NCI-H1092 (cell line): ENCODE measurements at regions not wholly inside any gene's neighbourhood (a gene's known extent, or its start where the extent isn't known, plus 50 kb on each side); places are given as distances from the start of the nearest gene placed in this dataset.

Experiments used
- DNase-seq: peaks from one replicate; lab custom pipeline; 2025; lab: John Stamatoyannopoulos, UW

DNA sequence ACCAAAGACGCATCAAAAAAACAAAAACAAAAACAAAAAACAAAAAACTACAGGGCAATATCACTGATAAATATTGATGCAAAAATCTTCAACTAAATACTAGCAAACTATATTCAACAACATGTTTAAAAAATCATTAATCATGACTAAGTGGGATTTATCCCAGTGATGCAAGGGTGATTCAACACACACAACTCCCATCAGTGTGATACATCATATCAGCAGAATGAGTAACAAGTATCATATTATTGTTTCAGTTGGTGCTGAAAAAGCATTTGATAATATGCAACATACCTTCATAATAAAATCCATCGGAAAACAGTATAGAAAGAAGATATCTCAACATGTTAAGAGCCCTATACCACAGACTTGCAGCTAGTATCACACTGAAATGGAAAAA lies 953.0 kb downstream of the AMY1C start:
- DNase-seq, result no peak

DNA sequence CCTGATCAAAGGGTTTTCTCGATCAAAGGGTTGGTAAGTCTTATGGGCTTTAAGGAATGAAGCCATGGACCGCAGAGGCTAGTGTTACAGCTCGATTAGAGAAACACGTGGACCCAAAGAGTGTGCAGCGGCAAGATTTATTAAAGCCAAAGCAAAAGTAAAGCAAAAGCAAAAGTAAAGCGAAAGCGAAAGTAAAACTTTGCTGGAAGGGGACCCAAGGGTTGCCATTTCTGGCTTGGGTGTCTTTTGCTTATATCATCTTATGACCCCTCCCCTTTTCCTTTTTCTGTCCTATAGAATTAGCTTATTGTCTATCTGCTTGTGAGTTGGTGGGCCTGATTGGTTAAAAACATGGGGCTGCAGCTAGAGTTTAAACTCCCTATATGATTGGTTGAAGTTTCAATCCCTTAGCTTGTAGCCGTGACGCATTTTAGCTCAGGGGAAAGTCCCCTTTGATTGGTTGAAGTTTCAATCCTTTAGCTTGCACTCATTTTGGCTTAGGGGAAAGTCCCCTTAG lies 957.0 kb downstream of the AMY1C start:
- no peak for DNase-seq

DNA sequence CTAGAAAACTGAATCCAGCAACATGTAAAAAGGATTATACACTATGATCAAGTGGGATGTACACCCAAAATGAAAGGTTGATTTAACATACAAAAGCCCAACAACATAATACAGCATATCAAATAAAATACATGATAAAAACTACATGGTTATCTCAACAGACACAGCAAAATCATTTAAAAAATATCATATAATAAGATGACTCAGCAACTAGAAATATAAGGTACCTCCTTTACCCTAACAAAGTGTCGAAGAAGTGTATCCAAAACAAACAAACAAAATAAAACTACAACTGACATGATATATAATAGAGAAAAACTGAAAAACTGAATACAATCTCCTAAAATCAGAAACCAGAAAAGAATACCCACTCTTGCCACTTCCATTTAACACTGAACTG lies 969.1 kb downstream of the AMY1C start:
- DNase-seq, result no peak

DNA sequence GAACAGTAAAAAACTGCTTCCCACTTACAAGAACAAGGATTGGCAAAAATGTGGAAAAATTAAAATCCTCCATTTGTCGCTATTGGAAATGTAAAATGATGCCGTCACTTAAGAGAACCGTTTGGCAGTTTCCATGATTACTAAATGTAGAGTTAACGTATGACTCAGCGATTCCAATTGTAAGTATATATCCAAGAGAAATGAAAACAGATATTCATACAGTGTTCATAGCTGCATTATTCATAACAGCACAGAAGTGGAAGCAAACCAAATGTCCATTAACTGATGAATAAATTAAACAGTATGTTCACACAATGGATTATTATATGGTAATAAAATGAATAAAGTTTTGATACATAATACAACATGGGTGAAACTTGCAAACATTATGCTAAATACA lies 971.0 kb downstream of the AMY1C start:
- DNase-seq, result no peak

DNA sequence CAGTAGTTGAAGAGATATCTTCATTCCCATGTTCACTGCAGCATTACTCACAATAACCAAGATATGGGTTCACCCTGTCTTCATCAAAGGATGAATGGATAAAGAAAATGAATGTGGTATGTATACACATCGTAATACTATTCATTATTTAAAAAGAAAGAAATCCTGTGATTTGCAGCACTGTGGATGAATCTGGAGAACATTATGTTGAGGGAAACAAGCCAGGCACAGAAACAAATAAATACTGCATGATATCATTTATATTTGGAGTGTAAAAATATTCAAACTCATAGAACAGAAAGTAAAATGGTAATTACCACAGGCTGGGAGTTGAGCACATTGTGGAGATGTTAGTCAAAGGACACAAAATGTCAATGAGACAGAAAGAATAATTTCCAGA lies 977.2 kb downstream of the AMY1C start:
- DNase-seq, result no peak

GRCh38 chr1:104733866-104734265 lies 984.2 kb downstream of the AMY1C start:
- no peak for DNase-seq

DNA sequence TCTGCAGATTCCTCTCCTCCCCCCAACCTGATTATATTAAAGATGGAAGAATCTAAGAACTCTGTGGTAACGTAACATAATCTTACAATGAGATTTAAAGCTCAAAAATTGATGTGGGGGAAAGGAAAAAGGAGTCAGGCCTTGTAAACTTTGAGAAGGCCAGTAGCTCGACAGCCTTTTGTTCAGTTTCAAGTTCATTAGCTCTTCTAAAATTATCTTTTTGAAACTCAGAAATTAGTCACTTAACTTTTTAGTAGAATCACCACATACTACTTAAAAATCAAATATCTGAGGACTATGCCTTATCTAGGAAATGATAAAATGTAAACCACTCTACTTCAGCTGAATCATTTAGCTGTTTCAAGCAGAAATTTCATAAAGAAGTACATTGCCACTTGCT lies 996.2 kb downstream of the AMY1C start:
- no peak for DNase-seq

DNA sequence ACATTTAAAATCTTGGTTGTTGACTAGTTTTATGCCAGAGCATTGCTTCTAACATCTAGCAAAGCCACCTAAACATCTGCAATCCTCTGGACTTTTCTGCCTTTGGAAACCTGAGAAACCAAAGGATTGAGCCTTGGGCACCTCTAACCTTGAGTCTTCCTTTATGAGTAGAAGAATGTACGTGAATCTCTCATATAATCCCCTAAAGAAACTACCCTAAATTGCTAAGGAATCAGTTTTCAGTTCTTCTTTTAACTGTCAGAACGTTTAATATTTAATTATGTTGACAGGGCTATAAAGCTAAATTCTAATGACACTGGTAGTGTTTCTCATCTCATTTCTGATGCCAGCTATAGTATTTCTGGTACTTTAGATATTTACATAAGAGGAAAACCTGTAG lies 997.3 kb downstream of the AMY1C start:
- DNase-seq, result no peak

DNA sequence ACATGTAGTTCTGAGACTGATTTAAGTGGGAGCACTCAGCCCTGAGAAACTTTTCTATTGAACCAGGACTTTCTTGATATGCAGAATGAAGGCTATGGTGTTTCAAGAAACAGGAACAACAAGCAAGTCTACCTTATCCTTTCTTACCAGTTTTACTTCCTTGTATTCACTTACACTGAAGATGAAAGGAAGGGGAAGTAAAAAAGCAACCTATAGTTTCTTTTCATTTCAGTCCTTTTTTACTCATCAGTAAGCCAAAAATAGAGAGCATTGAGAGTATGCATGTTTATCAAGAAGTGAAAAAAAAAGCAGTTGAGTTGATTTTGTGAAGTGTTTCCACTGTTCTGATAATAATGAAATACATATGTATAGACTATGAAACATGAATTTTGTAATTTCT lies 1010.3 kb downstream of the AMY1C start:
- DNase-seq, result no peak

DNA sequence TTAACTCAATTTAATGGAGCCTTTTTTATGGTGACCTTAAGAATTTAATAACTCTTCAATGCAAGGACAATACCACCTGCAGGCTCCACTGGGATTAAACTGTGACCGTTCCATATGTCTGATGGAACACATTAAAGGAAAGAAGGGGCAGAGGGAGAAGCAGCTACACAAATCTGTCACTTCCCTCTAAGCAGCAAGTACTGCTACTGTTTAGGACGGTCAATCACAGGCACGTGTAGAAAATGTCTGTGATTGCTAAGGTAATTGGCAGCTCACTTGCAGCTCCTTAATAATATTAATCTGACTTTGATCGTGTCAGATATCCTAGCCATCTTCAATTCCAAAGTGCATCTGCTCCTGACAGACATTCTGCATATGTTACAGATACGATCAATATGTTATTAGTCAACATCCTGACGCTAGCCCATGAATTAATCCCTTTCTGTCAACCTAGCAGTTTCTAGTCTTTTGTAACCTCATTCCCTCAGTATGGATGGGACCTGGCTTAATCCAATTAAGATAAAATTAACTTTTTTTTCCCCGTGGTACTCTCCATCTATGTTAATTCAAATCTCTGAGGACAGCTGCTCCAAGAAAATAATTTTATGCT lies 1012.4 kb downstream of the AMY1C start:
- no peak for DNase-seq

DNA sequence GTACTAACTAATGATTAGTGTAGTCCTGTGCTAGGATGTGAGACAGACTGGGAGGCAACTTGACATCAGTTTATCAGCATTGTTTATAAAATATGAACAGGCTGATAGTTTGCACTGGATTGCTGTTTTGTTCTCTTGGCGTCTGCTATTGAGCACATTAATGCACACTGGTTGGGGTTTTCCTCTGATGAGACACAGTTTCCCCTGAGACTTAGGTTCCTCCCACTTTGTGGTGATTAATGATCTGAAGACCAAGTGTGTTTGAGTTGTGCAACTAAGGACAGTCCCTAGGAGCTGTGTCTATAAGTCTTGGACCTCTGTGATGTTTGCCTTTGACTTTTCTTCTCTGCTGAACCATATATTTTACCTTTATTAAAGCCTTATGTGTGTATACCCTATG lies 1015.4 kb downstream of the AMY1C start:
- no peak for DNase-seq

DNA sequence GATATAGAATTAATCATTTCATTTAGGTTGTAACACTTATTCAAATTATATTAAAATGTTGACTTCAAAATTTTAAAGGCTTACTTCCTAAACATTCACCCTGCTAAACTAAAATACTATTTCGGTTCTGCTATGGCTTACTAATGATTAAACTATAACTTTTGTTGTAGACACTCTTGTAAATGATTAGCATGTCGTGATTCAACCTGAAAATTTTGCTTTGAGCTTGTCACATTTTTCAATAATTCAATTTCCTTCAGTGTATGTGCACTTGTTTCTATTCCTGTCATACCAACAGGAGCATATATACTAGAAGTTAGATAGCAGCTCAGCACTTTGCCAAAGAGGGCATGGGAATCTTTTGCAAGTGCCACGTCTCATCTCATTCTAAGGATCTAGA lies 1018.8 kb downstream of the AMY1C start:
- DNase-seq, result no peak

DNA sequence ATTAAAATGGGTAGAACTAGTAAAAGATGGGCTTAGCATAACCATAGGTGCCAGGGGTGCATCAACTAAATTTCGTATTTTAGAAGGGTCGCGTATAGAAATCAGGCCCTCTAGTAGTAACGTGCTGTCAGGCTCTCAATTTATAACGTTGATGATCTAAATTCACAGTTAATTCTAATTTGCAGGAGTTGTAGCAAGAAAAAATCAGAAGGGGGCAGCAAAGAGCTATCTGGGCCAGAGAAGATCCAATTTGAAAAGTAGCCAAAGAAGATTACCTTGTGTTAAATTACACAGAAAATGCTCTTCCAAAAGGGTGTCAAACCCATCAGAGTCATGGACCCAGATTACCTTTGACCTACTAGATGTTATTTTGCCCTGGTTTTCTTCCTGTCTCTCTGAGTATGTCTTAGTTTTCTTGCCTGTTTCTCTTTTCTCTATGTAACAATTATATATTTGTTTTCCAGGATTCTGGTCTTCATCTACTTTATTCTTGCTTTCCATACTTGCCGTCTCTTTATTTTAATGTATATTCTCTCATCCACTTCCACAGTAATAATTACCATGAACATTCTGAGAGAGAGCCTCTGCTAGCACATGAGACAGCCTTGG lies 1030.9 kb downstream of the AMY1C start:
- DNase-seq, result no peak

- DNase-seq, result no peak
Measured at GRCh38 chr1:104785575-104786187, 1036.0 kb downstream of the AMY1C start.

DNA sequence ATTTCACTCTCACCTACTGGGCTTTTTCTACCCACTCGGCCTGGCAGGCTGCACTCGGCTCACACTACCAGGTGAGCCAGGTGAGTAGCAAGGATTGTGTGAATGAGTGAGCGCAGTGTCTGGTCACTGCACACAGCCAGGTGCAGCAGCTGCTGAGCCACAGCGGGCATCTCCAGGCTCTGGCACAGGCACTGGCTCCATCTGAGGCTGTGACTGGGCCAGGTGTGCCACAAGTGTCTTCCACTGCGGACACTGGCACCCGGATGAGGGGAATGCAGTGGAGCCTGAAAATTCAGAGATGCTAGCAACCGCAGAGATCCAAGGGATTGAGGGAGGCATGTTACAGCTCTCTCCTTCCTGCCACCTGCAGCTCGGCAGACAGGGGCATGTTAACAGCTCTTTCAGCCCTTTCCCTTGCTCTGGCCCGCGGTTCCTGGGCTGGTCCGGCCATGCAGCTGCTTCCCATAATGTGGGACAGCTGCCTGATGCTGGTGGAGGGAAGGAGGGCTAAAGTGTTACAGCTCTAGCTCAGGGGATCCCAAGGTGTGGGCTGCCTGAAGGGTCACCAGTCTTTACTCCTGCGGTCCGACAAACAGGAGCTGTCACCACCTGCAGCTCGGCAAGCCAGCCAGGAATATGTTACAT lies 1038.3 kb downstream of the AMY1C start:
- no peak for DNase-seq

- DNase-seq, result no peak
Measured at GRCh38 chr1:104791030-104791429, 1041.3 kb downstream of the AMY1C start.

- DNase-seq, result no peak
Measured at GRCh38 chr1:104794035-104794434, 1044.3 kb downstream of the AMY1C start.

DNA sequence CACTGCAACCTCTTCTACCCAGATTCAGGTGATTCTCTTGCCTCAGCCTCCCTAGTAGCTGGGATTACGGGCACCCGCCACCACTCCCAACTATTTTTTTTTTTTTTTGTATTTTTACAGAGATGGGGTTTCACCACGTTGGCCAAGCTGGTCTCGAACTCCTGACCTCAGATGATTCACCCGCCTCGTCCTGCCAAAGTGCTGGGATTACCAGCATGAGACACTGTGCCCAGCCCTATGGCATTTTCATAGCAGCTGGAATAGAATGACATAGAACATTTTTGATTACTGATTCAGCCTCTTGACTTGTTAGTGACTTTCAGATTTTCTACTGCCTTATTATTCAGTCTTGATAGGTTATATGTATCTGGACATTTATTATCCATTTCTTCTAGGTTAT lies 1046.2 kb downstream of the AMY1C start:
- DNase-seq, result no peak

GRCh38 chr1:104797982-104798381 lies 1048.3 kb downstream of the AMY1C start:
- no peak for DNase-seq

DNA sequence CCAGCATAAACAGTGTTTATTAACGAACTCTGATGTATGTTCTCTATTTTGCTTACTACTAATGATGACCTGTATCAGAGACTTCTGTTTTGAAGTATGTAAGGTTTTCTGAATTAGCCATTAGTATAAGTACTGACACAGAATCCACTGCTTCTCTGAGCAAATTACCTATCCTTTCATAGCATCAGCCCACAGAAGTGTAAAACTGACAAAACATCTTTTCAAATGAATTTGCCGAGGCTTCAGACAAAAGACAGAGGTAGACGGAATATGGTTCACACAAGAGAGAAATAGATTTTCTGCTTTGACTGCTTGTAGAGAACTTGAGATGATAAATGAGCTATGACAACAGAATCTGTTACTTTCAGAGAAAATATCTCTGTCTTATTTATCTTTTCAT lies 1051.6 kb downstream of the AMY1C start:
- DNase-seq, result no peak

GRCh38 chr1:104804147-104804546 lies 1054.4 kb downstream of the AMY1C start:
- DNase-seq, result no peak

GRCh38 chr1:104807590-104807989 lies 1057.9 kb downstream of the AMY1C start:
- no peak for DNase-seq

DNA sequence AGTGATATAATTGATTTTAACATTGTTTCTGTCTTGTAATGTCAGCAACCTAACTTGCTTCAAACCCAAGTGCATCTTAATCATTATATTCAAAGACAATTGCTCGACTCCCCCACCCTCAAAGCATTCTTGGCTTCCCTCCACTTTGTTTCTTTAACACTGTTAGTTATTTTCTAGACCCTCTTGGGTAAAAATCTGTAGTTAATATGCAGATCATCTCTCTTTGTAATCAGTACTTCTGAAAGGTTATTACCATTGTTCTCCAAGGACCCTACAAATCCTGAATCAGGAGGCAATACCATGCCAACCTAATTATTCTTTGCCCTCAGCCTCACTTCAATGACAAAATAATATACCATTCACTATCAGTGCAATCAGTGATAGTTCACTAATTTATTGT lies 1075.7 kb downstream of the AMY1C start:
- DNase-seq, result no peak
